ENCODE measurements at regions not wholly inside any gene's neighbourhood (a gene's known extent, or its start where the extent isn't known, plus 50 kb on each side); places are given as distances from the start of the nearest gene placed in this dataset.

GRCh38 chr10:78542141-78542489 lies 508.5 kb downstream of the RPS24 start:
- Histone ChIP-seq H3K4me3 (ENCODE audit: low read depth in 2 of 2, low read length in 1 of 2) (no peak overlapping the region), H3K9me3 (no peaks in the 10 kb centered on the region), H3F3A (replicated peaks; ENCODE audit: insufficient read depth) (no peaks in the 10 kb centered on the region), H3K4me2 (no peak overlapping the region), H3K27ac (ENCODE audit: low read depth in 2 of 2, low read length in 1 of 2) (no peak overlapping the region), H3K4me1 (ENCODE audit: control insufficient read depth in 1 of 2, insufficient read depth in 2 of 2, low read depth in 1 of 2, low read length in 1 of 2) (peaks cover 0 to 26% of the 10 kb centered on the region in 2 experiments; a peak in 1 of 4 replicates), H2AFZ (ENCODE audit: low read depth) (no peak overlapping the region), H3K27me3 (ENCODE audit: insufficient read depth) (no peaks in the 10 kb centered on the region), H3K9ac (no peak overlapping the region), H3K79me2 (ENCODE audit: insufficient read depth) (no peaks in the 10 kb centered on the region), H3K36me3 (replicated peaks in 1 of 2; ENCODE audit: control insufficient read depth in 1 of 2, insufficient read depth in 2 of 2, low read length in 1 of 2) (no peaks in the 10 kb centered on the region), H4K20me1 (ENCODE audit: insufficient read depth) (no peaks in the 10 kb centered on the region), H3K9me2 (no peaks in the 10 kb centered on the region)
- TF ChIP-seq USF1 (IDR thresholded peaks at IDR 0.05; ENCODE audit: borderline replicate concordance, low read depth): no peak
- no peak for TF ChIP-seq POLR2AphosphoS5 (IDR thresholded peaks at IDR 0.05; ENCODE audit: low read depth, low read length)
- TF ChIP-seq EZH2phosphoT487 (IDR thresholded peaks at IDR 0.05; ENCODE audit: borderline replicate concordance, low read depth): no peak
- ChIA-PET POLR2A (no interaction called here), CTCF (interaction anchor here (0.6 to 1.3 kb wide), 4 partner anchors 9 to 79 kb away, joined by 3 read pairs; no protein-coding TSS in a partner anchor)
- DNase-seq: no peak
- WGBS (ENCODE audit: low lambda C conversion rate): 87% methylated on average over 6 of the region's 6 CpGs

GRCh38 chr10:78542521-78542920 lies 508.9 kb downstream of the RPS24 start:
- H3K4me1 ChIP-seq (ENCODE audit: control insufficient read depth in 1 of 2, insufficient read depth in 2 of 2, low read depth in 1 of 2, low read length in 1 of 2): peaks cover 0 to 26% of the 10 kb centered on the region in 2 experiments; a peak in 1 of 4 replicates
- ChIA-PET CTCF (interaction anchor here (0.6 to 1.3 kb wide), 4 partner anchors 9 to 79 kb away, joined by 3 read pairs; no protein-coding TSS in a partner anchor), POLR2A (no interaction called here)
- 69% methylated on average over 7 of the region's 7 CpGs for WGBS (ENCODE audit: low lambda C conversion rate)
- no peaks in the 10 kb centered on the region for H3K9me2 ChIP-seq
- no peaks in the 10 kb centered on the region for H3K79me2 ChIP-seq (ENCODE audit: insufficient read depth)
- H2AFZ ChIP-seq (ENCODE audit: low read depth): no peak overlapping the region
- no peak overlapping the region for H3K9ac ChIP-seq
- no peak for TF ChIP-seq USF1 (IDR thresholded peaks at IDR 0.05; ENCODE audit: borderline replicate concordance, low read depth)
- H3K4me3 ChIP-seq (ENCODE audit: low read depth in 2 of 2, low read length in 1 of 2): no peak overlapping the region
- H3F3A ChIP-seq (replicated peaks; ENCODE audit: insufficient read depth): no peaks in the 10 kb centered on the region
- H3K27me3 ChIP-seq (ENCODE audit: insufficient read depth): no peaks in the 10 kb centered on the region
- no peak overlapping the region for H3K4me2 ChIP-seq
- no peaks in the 10 kb centered on the region for H3K9me3 ChIP-seq
- H3K36me3 ChIP-seq (replicated peaks in 1 of 2; ENCODE audit: control insufficient read depth in 1 of 2, insufficient read depth in 2 of 2, low read length in 1 of 2): no peaks in the 10 kb centered on the region
- H4K20me1 ChIP-seq (ENCODE audit: insufficient read depth): no peaks in the 10 kb centered on the region
- no peak for DNase-seq
- no peak overlapping the region for H3K27ac ChIP-seq (ENCODE audit: low read depth in 2 of 2, low read length in 1 of 2)

DNA sequence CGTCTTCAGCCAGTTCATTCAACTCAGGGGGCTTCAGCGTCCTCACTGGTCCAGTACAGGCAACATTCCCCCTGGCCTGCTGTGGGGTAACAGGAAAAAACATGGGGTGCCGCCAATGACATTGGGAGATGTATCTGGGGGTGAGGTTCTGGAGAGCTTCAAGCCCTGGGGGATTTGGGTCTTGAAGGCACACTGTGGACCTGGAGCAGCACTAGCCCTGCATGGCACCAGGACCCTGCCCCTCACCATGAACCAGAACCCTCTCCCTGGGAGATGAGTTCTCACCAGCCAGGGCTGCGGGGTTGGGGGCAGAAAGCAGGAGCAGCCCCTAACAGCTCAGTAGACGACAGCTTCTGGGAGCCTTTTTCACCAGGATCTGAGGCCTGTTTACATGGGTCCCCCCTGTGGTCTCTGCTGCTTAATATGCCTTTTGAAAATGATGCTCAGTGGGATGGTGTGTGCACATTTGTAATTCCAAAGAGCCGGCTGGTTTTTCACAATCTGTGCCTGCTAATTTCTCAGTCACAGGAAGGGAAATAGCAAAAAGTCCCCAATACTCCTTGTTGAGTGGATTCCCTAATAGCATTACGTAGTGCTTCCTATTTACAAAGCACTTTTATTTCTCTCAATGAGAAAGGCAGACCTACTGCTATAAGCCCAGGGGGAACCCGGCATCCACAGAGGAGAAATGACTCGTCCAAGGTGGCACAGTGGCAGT lies 509.5 kb downstream of the RPS24 start:
- no peaks in the 10 kb centered on the region for H3K79me2 ChIP-seq (ENCODE audit: insufficient read depth)
- H3K4me1 ChIP-seq (ENCODE audit: control insufficient read depth in 1 of 2, insufficient read depth in 2 of 2, low read depth in 1 of 2, low read length in 1 of 2): peaks cover 0 to 26% of the 10 kb centered on the region in 2 experiments; a peak in 1 of 4 replicates
- CTCF ChIA-PET: interaction anchor here (1.3 kb wide), 1 partner anchor 17 kb away, joined by 3 read pairs; no protein-coding TSS in a partner anchor
- H3K9me2 ChIP-seq: no peaks in the 10 kb centered on the region
- H4K20me1 ChIP-seq (ENCODE audit: insufficient read depth): no peaks in the 10 kb centered on the region
- H3F3A ChIP-seq (replicated peaks; ENCODE audit: insufficient read depth): no peaks in the 10 kb centered on the region
- H3K36me3 ChIP-seq (replicated peaks in 1 of 2; ENCODE audit: control insufficient read depth in 1 of 2, insufficient read depth in 2 of 2, low read length in 1 of 2): no peaks in the 10 kb centered on the region
- H3K9me3 ChIP-seq: no peaks in the 10 kb centered on the region
- no peak overlapping the region for H3K27ac ChIP-seq (ENCODE audit: low read depth in 2 of 2, low read length in 1 of 2)
- DNase-seq: no peak
- no peaks in the 10 kb centered on the region for H3K27me3 ChIP-seq (ENCODE audit: insufficient read depth)
- H2AFZ ChIP-seq (ENCODE audit: low read depth): no peak overlapping the region
- no peak overlapping the region for H3K9ac ChIP-seq
- H3K4me2 ChIP-seq: no peak overlapping the region
- WGBS (ENCODE audit: low lambda C conversion rate): 68% methylated on average over 6 of the region's 9 CpGs
- POLR2A ChIA-PET: no interaction called here
- no peak overlapping the region for H3K4me3 ChIP-seq (ENCODE audit: low read depth in 2 of 2, low read length in 1 of 2)
- no peak for TF ChIP-seq IRF3 (IDR thresholded peaks at IDR 0.05; ENCODE audit: low read depth, low read length)
- TF ChIP-seq POLR2AphosphoS5 (IDR thresholded peaks at IDR 0.05; ENCODE audit: low read depth, low read length): no peak
- no peak for TF ChIP-seq RCOR1 (IDR thresholded peaks at IDR 0.05; ENCODE audit: low read length)
- TF ChIP-seq NRF1 (IDR thresholded peaks at IDR 0.05; ENCODE audit: low read depth, low read length): no peak
- no peak for TF ChIP-seq NFIC (IDR thresholded peaks at IDR 0.05; ENCODE audit: borderline replicate concordance)
- TF ChIP-seq TEAD4 (IDR thresholded peaks at IDR 0.05; ENCODE audit: borderline replicate concordance, insufficient read depth): no peak
- no peak for TF ChIP-seq GABPA (IDR thresholded peaks at IDR 0.05; ENCODE audit: low read depth)
- no peak for TF ChIP-seq RXRA (IDR thresholded peaks at IDR 0.05; ENCODE audit: borderline replicate concordance, low read depth)
- TF ChIP-seq EP300 (IDR thresholded peaks at IDR 0.05; ENCODE audit: borderline replicate concordance in 1 of 2, low read depth in 1 of 2, low read length in 1 of 2): no peak
- TF ChIP-seq, protein P1, sequence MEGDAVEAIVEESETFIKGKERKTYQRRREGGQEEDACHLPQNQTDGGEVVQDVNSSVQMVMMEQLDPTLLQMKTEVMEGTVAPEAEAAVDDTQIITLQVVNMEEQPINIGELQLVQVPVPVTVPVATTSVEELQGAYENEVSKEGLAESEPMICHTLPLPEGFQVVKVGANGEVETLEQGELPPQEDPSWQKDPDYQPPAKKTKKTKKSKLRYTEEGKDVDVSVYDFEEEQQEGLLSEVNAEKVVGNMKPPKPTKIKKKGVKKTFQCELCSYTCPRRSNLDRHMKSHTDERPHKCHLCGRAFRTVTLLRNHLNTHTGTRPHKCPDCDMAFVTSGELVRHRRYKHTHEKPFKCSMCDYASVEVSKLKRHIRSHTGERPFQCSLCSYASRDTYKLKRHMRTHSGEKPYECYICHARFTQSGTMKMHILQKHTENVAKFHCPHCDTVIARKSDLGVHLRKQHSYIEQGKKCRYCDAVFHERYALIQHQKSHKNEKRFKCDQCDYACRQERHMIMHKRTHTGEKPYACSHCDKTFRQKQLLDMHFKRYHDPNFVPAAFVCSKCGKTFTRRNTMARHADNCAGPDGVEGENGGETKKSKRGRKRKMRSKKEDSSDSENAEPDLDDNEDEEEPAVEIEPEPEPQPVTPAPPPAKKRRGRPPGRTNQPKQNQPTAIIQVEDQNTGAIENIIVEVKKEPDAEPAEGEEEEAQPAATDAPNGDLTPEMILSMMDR (IDR thresholded peaks at IDR 0.05): no peak
